IMR-90 (cell line): ENCODE measurements at regions not wholly inside any gene's neighbourhood (a gene's known extent, or its start where the extent isn't known, plus 50 kb on each side); places are given as distances from the start of the nearest gene placed in this dataset.

Source experiments
- ATAC-seq: fragments of 200-7000 bp; cut with Tn5 transposase; 2 replicates; pipeline ENCODE4 v1.9.1; 2020; ENCODE audit warnings: low read depth, mild to moderate bottlenecking, moderate library complexity
- BruUV-seq: library from RNA; stranded (reverse); fragments of 400-500 nt; replicated peaks from 2 replicates; lab custom pipeline; 2021; lab: Mats Ljungman, UMichigan
- CTCF ChIA-PET: fragments of 300-600 bp; formaldehyde crosslinking; extraction: SDS; loops from one replicate; lab custom pipeline; 2021; ENCODE audit warnings: antibody characterized with exemption; lab: Yijun Ruan, JAX
- POLR2A ChIA-PET: fragments of 300-600 bp; sonication (Branson Sonifier 250); formaldehyde crosslinking; loops from one replicate; lab custom pipeline; 2022; ENCODE audit warnings: antibody characterized with exemption; ENCODE audit not compliant: unreplicated experiment; lab: Charles Lee
- DNase-seq: peaks from one replicate; pipeline ENCODE4 v3.0.0; 2013
- H2AFZ ChIP-seq: replicated peaks from 2 replicates; pipeline ENCODE3; 2013; ENCODE audit warnings: low read length, mild to moderate bottlenecking; ENCODE audit not compliant: poor library complexity
- H2AK5ac ChIP-seq: 2 replicates; pipeline ENCODE4 v1.6.1; 2013; ENCODE audit warnings: low read depth, low read length, inconsistent platforms
- H2AK9ac ChIP-seq: replicated peaks from 2 replicates; pipeline ENCODE3; 2013; ENCODE audit warnings: mild to moderate bottlenecking, low read depth, low read length, moderate library complexity; ENCODE audit not compliant: poor library complexity
- H2BK120ac ChIP-seq: 2 replicates; pipeline ENCODE4 v1.6.1; 2013; ENCODE audit warnings: low read depth, low read length, inconsistent platforms
- H2BK15ac ChIP-seq: 3 replicates; pipeline ENCODE4 v1.6.1; 2013; ENCODE audit warnings: low read depth, low read length, inconsistent platforms
- H2BK20ac ChIP-seq: 2 replicates; pipeline ENCODE4 v1.6.1; 2013; ENCODE audit warnings: low read depth, mild to moderate bottlenecking, inconsistent platforms, low read length, moderate library complexity
- H2BK5ac ChIP-seq: 2 replicates; pipeline ENCODE4 v1.6.1; 2013; ENCODE audit warnings: mild to moderate bottlenecking, low read depth, low read length, inconsistent platforms; ENCODE audit not compliant: poor library complexity, severe bottlenecking
- H3K14ac ChIP-seq: replicated peaks from 2 replicates; pipeline ENCODE4 v1.6.1; 2013; ENCODE audit warnings: low read depth, low read length, inconsistent platforms
- H3K18ac ChIP-seq: 2 replicates; pipeline ENCODE4 v1.6.1; 2013; ENCODE audit warnings: low read depth, low read length, control low read depth
- H3K23ac ChIP-seq: 2 replicates; pipeline ENCODE4 v1.6.1; 2013; ENCODE audit warnings: low read depth, low read length, inconsistent platforms
- H3K27ac ChIP-seq: 2 replicates; pipeline ENCODE4 v1.5.1; 2013; ENCODE audit warnings: mild to moderate bottlenecking, control low read depth, low read length; ENCODE audit not compliant: insufficient read depth
- H3K27me3 ChIP-seq: 2 replicates; pipeline ENCODE4 v1.6.1; 2013; ENCODE audit warnings: low read length; ENCODE audit not compliant: control insufficient read depth, insufficient read depth
- H3K36me3 ChIP-seq: 2 replicates; pipeline ENCODE4 v1.6.1; 2013; ENCODE audit warnings: low read length, mixed read lengths; ENCODE audit not compliant: control insufficient read depth, insufficient read depth
- H3K4ac ChIP-seq: 2 replicates; pipeline ENCODE4 v1.6.1; 2013; ENCODE audit warnings: low read depth, low read length, inconsistent platforms
- H3K4me1 ChIP-seq: 2 replicates; pipeline ENCODE4 v1.6.1; 2013; ENCODE audit warnings: low read length, mixed read lengths; ENCODE audit not compliant: control insufficient read depth, insufficient read depth
- H3K4me2 ChIP-seq: 2 replicates; pipeline ENCODE4 v1.6.1; 2013; ENCODE audit warnings: low read depth, mild to moderate bottlenecking, control low read depth, low read length, moderate library complexity
- H3K4me3 ChIP-seq: 2 replicates; pipeline ENCODE4 v1.5.1; 2013; ENCODE audit warnings: low read depth, mild to moderate bottlenecking, control low read depth, low read length, moderate library complexity; ENCODE audit not compliant: insufficient read depth
- H3K56ac ChIP-seq: 2 replicates; pipeline ENCODE4 v1.6.1; 2013; ENCODE audit warnings: low read length, inconsistent platforms; ENCODE audit not compliant: insufficient read depth; ENCODE audit errors: extremely low read depth
- H3K79me1 ChIP-seq, 2 experiments: 2 replicates each; pipeline ENCODE4 v1.6.1; 2013; ENCODE audit warnings: low read length in 2 of 2, inconsistent platforms in 1 of 2, low read depth in 1 of 2
- H3K9ac ChIP-seq: 2 replicates; pipeline ENCODE4 v1.6.1; 2013; ENCODE audit warnings: low read depth, low read length, control low read depth
- H3K9me1 ChIP-seq: 2 replicates; pipeline ENCODE4 v1.6.1; 2013; ENCODE audit warnings: low read length, inconsistent platforms; ENCODE audit not compliant: insufficient read depth
- H3K9me3 ChIP-seq: 2 replicates; pipeline ENCODE4 v1.6.1; 2013; ENCODE audit warnings: low read length; ENCODE audit not compliant: control insufficient read depth, insufficient read depth
- H4K20me1 ChIP-seq: 2 replicates; pipeline ENCODE4 v1.6.1; 2013; ENCODE audit warnings: low read length, inconsistent platforms; ENCODE audit not compliant: insufficient read depth
- H4K5ac ChIP-seq: 2 replicates; pipeline ENCODE4 v1.6.1; 2013; ENCODE audit warnings: mild to moderate bottlenecking, low read depth, low read length, control low read depth
- H4K8ac ChIP-seq, 2 experiments: 2 replicates each; pipeline ENCODE4 v1.6.1; 2013; ENCODE audit warnings: low read depth in 2 of 2, low read length in 2 of 2, control low read depth in 1 of 2, inconsistent platforms in 1 of 2
- H4K91ac ChIP-seq: 2 replicates; pipeline ENCODE4 v1.6.1; 2013; ENCODE audit warnings: low read depth, low read length, inconsistent platforms; ENCODE audit not compliant: insufficient read depth
- MAFK ChIP-seq: IDR thresholded peaks from 2 replicates; pipeline ENCODE4 v1.6.1; 2012; ENCODE audit warnings: low read depth, low read length, improper control_type of control experiment
- WGBS, 2 experiments: methylation state at CpG; one replicate each; pipeline versions ENCODE4 v1.1.5 to v1.1.7; 2013; ENCODE audit warnings: missing lambda C conversion rate in 2 of 2; ENCODE audit not compliant: insufficient read length in 1 of 2; ENCODE audit errors: extremely low coverage in 2 of 2; 5-methylcytosine and 5-hydroxymethylcytosine counted together
- dilution Hi-C: fragments of 300-500 bp; cut with HindIII; formaldehyde crosslinking; loops from one replicate; pipeline ENCODE4 v1.14.3; 2018; ENCODE audit warnings: low sequenced_read_pairs; ENCODE audit not compliant: unreplicated experiment
- in situ Hi-C: fragments of 300-500 bp; cut with MboI; formaldehyde crosslinking; loops from 3 replicates; pipeline ENCODE4 v1.14.3; 2019; ENCODE audit warnings: low sequenced_read_pairs, inconsistent platforms, mixed read lengths
- intact Hi-C: fragments of 100-400 bp; cut with micrococcal nuclease; formaldehyde crosslinking; loops from 2 replicates; pipeline ENCODE4 v1.10.0; 2022
- TF ChIP-seq, protein P1 (sequence below): conservative IDR thresholded peaks from 2 replicates; pipeline ENCODE4 v1.5.1; 2012; ENCODE audit warnings: mild to moderate bottlenecking, low read depth, low read length, improper control_type of control experiment

DNA sequence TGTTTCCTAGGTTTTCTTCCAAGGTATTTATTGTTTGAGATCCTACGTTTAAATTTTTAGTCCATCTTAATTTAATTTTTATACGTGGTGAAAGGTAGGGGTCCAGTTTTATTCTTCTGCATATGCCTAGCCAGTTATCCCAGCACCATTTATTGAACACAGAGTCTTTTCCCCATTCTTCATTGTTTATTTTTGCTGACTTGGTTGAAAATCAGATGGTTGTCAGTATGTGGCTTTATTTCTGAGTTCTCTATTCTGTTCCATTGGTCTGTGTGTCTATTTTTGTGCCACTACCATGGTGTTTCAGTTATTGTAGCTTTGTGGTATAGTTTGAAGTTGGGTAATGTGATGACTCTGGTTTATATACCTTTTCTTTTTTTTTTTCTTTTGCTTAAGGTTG, 753.0 kb upstream of the GOT2 start:
- dilution Hi-C loops: no loop called here
- BruUV-seq: no TSS peak

More for the DNA sequence above, 753.0 kb upstream of the GOT2 start:
- no peak for DNase-seq
- Histone ChIP-seq H3K4me1 (no peaks in the 10 kb centered on the region), H3K4ac (no peak overlapping the region), H4K8ac (no peak overlapping the region), H2AK5ac (no peak overlapping the region), H3K14ac (no peak overlapping the region), H3K23ac (no peak overlapping the region), H4K5ac (no peak overlapping the region), H3K4me3 (no peak overlapping the region), H4K20me1 (no peaks in the 10 kb centered on the region), H2BK5ac (no peak overlapping the region), H4K91ac (no peak overlapping the region), H3K9me1 (no peaks in the 10 kb centered on the region), H3K79me1 (no peaks in the 10 kb centered on the region), H3K27ac (no peak overlapping the region), H2BK20ac (no peak overlapping the region), H2AK9ac (no peak overlapping the region), H3K56ac (no peak overlapping the region), H3K27me3 (no peaks in the 10 kb centered on the region; the same call in 1 of the 2 replicates), H3K9ac (no peak overlapping the region), H2AFZ (no peak overlapping the region), H3K18ac (no peak overlapping the region), H2BK120ac (no peak overlapping the region), H3K36me3 (no peaks in the 10 kb centered on the region), H2BK15ac (no peak overlapping the region), H3K4me2 (no peak overlapping the region), H3K9me3 (no peaks in the 10 kb centered on the region)
- TF ChIP-seq MAFK: peak; percentile 68
- TF ChIP-seq, protein P1, sequence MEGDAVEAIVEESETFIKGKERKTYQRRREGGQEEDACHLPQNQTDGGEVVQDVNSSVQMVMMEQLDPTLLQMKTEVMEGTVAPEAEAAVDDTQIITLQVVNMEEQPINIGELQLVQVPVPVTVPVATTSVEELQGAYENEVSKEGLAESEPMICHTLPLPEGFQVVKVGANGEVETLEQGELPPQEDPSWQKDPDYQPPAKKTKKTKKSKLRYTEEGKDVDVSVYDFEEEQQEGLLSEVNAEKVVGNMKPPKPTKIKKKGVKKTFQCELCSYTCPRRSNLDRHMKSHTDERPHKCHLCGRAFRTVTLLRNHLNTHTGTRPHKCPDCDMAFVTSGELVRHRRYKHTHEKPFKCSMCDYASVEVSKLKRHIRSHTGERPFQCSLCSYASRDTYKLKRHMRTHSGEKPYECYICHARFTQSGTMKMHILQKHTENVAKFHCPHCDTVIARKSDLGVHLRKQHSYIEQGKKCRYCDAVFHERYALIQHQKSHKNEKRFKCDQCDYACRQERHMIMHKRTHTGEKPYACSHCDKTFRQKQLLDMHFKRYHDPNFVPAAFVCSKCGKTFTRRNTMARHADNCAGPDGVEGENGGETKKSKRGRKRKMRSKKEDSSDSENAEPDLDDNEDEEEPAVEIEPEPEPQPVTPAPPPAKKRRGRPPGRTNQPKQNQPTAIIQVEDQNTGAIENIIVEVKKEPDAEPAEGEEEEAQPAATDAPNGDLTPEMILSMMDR: no peak
- in situ Hi-C loops: no loop called here
- WGBS, 2 experiments: no CpG with 5 or more reads among the region's 2 CpGs
- ATAC-seq: no peak
- ChIA-PET CTCF (no interaction called here), POLR2A (interaction anchor here (0.8 kb wide), 1 partner anchor 10 kb away, joined by 3 read pairs; no protein-coding TSS in a partner anchor)
- intact Hi-C loops: no loop called here
